Renal cortex interstitium (tissue), 11 donors: ENCODE measurements at regions not wholly inside any gene's neighbourhood (a gene's known extent, or its start where the extent isn't known, plus 50 kb on each side); places are given as distances from the start of the nearest gene placed in this dataset.
"Not testable (repeated sequence)": the region's sequence is repeated elsewhere in the genome, so short reads cannot be mapped to it uniquely, and the experiment has no call there.

Experiments
- DNase-seq, 11 donors: peaks; one replicate each; pipeline ENCODE4 v3.0.0-alpha.2; 2013; ENCODE audit warnings: low read depth in 9 of 11, low spot score in 4 of 11; ENCODE audit errors: extremely low read depth in 1 of 11

DNA sequence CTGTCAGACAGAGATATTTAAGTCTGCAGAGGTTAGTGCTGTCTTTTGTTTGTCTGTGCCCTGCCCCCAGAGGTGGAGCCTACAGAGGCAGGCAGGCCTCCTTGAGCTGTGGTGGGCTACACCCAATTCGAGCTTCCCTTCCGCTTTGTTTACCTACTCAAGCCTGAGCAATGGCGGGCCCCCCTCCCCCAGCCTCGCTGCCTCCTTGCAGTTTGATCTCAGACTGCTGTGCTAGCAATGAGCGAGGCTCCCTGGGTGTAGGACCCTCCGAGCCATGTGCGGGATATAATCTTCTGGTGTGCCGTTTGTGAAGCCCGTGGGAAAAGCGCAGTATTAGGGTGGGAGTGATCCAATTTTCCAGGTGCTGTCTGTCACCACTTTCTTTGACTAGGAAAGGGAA is 366.3 kb upstream of the MAGEB18 start:
- DNase-seq = not testable (repeated sequence)

DNA sequence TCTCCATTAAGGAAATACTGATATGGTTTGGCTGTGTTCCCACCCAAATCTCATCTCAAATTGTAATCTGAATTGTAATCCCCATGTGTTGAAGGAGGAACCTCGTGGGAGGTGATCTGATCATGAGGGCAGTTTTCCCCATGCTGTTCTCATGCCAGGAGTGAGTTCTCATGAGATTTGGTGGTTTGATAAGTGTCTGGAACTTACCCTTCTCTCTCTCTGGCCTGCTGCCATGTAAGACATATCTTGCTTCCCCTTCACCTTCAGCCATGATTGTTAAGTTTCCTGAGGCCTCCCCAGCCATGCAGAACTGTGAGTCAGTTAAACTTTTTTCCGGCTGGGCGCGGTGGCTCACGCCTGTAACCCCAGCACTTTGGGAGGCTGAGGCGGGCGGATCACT is 340.3 kb upstream of the MAGEB18 start:
- DNase-seq = not testable (repeated sequence)

DNA sequence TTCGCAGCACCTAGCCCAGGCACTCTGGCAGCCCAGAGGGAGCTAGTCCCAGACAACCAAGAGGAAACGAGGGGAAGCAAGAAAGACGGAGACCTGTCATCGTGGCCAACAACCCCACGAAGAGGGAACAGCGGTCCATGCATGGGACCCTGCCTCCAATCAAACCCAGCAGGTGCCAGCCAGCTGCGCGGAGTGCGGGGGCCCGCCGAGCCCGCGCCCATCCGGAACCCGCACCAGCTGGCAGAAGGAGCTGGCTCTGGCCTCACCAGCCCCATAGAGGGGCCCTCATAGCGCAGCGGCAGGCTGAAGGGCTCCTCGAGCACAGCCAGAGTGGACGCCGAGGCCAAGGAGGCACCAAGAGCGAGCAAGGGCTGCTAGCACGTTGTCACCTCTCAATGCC is 332.4 kb upstream of the MAGEB18 start:
- DNase-seq = no peak

DNA sequence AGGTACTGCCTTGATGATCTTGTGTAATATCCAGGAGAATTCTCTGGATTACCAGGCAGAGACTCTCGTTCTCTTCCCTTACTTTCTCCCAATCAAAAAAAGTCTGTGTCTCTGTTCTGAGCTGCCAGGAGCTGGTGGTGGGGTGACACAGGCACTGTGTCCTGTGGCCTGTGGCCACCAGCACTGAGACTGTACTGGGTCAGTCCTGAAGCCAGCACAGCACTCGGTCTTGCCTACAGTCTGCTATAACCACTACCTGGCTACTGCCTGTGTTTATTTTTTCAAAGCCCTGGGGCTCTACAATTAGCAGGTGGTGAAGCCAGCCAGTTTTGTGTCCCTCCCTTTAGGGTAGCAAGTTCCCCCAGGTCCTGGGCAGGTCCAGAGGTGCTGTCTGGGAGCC is 331.1 kb upstream of the MAGEB18 start:
- DNase-seq = no peak

DNA sequence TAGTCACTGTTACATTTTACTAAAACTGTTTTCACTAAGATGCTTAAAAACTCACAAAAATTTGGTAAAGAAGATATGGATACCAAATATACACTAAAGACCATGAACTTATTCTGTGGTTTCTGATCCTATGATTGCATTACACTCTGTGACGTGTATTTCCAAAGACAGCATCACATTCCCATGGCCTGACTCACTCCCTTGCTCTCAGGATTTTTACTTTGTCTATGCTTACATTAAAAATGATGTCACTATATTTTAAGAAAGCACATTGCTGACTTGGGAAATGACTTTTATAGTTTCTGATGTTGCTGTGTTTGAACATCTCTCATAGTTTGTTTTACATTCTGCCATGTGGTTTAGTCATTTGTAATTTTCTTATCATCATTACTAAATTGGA is 327.9 kb upstream of the MAGEB18 start:
- DNase-seq = no peak

DNA sequence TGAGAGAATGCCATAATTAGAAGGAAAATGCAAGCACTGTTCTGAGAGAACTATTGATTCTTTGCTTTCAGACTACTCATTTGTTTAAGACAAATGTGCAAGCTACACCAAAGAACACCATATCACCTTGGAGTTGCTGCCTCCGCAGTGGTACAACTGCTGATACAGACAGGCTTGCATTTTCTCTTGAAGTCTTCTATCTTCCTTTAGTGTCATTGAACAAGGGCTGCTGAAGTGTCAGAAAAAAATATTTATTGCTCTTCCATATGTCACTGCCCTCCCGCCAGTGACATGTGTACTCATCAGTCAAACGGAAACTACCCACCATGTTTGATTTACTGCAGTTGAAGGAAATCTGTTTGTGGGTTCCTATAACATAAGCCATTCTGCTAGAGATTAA is 318.3 kb upstream of the MAGEB18 start:
- DNase-seq = no peak

DNA sequence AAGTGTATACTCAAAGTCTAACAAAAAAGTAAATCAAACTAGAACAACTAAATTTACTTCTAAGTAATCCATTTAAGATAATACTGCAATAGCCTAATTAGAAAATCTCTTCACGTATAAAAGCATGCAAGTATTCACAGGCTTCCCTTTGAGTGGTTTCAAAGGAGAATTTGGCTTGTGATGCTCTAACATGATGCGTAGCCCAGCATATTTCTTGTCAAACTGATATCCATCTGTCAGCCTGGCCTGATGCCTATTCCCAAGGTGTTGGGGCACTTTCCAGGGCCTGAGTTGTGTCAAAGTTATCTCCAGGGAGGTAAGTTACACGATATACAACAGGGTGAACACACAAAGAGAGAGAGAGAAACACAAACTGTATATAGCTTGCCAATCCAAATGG is 287.0 kb upstream of the MAGEB18 start:
- no peak for DNase-seq

DNA sequence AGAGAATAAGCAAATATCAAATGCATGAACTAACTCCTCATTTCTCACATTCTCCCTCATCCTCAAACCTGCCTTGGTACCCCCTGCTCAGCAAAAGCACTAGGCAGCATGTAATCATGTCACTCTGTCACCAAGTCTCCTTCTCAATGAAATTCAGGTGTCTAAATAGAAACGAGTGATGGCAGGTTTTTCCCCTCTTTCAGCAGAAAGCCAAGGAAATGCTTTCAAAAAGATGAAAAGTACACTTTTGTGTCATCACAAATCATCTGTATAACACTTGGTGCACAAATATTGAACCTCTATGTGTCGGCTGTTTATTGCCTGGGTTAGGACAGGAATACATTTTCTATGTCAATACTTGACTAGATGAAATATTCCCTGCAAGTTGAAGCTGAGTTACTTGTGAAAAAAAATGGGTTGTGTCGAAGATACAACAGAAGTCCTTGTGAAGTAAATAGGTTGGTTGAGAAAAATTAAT is 285.1 kb upstream of the MAGEB18 start:
- DNase-seq = no peak

DNA sequence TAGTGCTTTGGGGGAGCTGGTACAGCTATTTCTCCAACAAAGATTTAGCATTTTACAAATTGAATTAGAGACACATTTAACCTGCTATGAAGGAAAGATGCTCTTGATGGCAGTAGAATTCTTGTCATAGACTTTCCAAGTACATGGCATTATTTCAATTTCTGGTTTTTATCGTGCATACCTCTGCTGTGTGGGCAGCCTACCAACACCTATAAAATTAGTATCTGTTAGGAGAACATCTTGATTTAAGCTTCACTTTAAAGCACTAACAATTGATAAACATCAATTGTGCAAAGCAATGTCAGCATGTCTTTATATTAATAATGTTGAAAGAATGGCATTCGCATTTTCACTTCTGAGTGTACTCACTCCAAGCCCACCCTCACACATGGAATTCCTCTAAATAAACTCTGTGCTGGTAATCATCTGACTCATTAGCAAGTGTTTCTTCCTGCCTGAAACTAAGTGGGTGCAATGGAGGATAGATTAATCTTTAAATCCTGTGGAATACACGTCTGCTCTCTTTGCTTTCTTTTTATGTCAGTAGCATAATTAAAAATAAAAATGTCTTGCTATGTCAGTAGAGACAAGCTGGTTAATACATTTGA is 279.8 kb upstream of the MAGEB18 start:
- DNase-seq = no peak

DNA sequence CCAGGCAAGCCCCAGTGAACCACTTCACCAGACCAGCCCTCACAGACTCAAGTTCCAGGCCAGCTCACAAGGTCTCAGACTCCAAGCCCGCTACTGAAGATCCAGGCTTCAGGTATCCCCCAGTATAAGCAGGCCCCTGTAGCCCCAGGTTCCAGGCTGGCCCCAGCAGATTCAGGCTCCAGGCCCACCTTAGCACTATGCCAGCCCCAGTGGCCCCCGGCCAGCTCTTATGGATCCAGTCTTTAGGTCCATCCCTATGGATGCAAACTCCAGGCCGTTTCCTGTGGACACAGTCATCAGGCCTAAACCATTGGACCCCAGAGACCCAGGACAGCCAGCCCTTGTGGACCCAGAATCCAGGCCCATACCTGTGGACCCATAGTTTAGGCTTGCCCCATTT is 277.8 kb upstream of the MAGEB18 start:
- DNase-seq = no peak

DNA sequence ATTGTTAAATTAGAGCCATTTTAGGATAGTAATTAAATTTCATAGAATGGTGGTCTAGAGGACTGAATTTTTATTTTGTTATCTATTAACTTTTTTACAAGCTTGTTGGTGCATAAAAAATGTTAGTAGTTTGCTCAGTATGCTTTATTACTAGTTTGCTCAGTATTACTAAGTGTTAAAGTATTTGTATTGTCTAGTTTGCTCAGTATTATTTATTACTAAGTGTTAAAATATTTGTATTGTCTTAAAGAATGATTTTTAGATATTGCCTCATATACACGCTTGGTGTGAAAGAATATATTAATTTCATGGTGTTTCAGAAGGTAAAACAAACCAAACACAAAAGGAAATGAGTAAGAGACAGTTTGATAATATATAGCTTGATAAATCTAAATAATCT is 268.4 kb upstream of the MAGEB18 start:
- no peak for DNase-seq

DNA sequence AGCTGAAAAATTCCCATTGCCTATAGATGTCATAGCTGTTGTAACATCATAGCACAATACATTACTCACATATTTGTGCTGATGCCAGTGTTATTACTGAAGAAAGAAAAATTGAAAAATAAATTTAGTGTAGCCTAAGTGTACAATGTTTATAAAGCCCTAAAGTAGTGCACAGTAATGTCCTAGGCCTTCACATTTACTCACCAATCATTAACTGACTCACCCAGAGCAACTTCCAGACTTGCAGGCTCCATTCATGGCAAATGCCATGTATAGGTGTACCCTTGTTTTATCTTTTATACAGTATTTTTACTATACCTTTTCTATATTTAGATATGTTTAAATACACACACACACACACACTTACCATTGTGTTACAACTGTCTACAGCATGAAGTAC is 265.4 kb upstream of the MAGEB18 start:
- DNase-seq = no peak

DNA sequence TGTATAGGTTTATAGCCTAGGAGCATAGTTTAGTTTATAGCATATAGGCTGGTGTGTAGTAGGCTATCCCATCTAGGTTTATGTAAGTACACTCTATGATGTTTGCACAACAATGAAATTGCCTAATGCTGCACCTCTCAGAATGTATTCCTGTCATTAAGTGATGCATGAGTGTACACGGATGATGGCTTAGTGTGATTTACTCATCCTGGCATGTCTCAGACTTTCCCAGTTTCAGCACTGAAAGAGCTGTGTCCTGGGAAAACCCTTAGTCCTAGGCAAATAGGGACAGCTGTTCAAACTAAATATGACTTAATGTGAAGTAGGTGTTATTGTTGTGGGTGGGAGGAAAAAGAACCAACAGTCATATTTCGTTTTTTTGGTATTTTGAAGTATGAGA is 264.9 kb upstream of the MAGEB18 start:
- no peak for DNase-seq

DNA sequence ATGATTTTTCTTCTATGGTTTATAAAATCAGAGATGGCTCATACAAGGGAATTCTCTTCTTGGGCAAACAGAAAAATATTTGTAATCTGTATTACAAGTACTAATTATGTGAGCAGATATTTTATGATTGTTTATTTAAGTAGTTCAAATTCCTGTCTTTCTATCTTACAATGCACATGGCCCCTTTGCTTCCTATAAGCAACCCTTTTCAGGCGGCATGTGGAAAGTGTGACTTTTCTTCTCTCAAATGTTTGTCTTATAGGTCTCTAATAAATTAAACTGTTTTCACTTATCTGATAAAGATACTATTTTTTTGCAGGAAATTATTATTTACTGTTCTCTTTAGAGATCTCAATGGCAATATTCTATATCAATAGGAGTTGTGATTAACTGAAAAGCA is 259.3 kb upstream of the MAGEB18 start:
- DNase-seq = no peak

DNA sequence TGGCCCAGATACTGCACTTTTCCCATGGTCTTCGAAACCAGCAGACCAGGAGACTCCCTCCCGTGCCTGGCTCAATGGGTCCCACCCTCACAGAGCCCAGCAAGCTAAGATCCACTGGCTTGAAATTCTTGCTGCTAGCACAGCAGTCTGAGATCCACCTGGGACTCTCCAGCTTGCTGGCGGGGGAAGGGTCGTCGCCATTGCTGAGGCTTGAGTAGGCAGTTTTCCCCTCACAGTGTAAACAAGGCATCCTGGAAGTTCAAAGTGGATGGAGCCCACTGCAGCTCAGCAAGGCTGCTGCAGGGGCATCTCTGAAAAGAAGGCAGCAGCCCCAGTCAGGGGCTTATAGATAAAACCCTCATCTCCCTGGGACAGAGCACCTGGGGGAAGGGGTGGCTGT is 255.6 kb upstream of the MAGEB18 start:
- not testable (repeated sequence) for DNase-seq

DNA sequence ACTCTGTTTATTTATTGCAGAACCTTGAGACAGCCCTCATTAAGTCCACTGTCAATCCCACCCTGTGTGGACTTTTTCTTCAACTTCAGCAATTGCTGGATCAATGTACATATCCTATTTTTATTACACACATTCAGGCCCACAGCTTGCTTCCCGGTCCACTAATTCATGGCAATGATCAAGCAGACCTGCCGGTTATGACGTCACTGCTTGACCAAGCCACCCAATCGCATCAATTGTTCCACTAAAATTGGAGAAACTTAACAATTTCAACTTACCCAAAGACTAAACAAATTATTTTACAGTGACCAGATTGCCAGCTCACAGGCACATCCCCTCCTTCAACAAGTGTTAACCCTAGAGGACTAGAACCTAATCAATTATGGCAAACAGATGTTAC is 240.4 kb upstream of the MAGEB18 start:
- DNase-seq = no peak

DNA sequence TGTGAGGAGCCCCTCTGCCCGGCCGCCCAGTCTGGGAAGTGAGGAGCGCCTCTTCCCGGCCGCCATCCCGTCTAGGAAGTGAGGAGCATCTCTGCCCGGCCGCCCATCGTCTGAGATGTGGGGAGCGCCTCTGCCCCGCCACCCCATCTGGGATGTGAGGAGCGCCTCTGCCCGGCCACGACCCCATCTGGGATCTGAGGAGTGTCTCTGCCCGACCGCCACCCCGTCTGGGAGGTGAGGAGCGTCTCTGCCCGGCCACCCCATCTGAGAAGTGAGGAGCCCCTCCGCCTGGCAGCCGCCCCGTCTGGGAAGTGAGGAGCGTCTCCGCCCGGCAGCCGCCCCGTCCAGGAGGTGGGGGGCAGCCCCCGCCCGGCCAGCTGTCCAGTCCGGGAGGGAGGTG is 232.4 kb upstream of the MAGEB18 start:
- not testable (repeated sequence) for DNase-seq

DNA sequence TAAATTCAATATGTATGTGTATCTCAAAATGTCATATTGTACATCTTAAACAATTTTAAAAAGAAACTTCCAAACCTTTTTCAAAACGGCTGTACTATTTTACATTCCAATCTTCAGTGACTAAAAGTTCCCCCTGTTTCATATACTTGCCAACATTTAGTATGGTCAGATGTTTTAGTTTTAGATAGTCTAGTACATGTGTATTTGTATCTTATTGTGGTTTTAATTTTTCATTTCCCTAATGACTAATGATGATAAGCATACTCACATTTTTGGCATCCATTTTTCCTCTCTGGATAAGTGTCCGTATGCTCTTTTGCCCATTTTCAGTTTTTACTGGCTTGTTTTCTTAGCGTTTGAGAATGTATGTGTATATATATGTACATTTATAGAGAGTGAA is 212.2 kb upstream of the MAGEB18 start:
- no peak for DNase-seq

DNA sequence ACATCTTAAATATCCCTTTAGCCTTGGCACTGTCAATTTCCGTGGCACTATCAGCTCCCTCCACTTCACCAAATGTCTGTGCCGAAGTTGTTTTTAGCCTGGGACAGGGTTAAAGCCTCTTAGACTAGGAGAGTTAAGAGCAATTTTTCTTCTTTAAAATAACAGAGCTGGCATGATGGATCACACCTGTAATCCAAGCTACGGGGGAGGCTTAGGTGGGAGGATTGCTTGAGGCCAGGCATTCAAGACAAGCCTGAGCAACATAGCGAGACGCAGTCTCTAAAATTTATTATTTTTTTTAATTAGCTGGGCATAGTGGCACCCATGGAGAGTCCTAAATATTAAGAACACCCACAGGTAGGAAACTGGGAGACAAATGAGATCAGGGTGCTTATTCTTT is 209.8 kb upstream of the MAGEB18 start:
- DNase-seq = peak in 7 of 11 donors; percentile 0 to 11 (median 8)

DNA sequence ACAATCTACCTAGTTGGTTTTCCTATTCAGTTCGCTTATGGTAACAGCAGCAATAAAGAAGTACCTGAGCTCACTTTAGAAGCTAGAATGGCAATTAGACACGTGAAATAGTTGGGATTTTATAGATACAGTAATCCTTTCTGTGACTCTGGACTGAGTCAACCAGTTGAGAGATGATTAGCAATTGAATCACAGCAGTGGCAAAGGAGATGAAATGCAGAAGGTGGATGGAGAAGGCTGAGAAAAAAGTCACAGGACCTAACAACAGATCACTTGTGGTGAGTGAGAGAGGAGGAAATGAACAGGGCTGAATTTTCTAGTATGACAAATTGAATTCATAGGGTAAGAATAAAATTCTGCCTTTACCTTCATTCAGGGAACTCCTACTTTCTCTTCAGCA is 197.1 kb upstream of the MAGEB18 start:
- DNase-seq = no peak

DNA sequence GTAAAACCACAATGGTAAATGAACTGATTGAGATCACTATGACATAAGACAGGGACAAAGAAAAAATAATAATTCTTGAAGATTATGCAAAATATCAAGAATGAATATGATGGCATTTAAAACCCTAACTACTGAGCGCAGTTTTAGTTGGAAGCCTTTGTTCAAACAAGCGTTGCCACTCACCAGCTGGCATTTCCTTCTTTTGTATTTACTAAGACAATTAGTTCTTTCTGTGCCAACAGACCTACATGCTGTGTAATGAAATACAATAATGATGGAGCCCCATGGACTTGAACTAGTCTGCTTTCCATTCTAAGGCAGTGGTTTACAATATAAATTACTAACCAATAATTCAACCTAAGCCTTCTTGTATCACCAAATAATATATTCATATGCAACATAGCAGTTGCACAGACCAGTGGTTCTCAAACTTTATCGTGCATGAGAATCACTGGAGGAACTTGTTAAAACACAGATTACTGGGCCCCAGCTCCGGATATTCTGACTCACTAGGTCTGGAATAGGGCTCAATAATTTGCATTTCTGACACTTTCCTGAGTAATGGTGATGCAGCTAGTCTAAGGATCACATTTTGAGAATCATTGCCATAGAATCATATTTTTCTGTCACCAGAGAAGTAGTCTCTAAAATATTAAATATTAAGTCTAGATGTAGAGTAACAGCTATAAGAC is 196.4 kb upstream of the MAGEB18 start:
- DNase-seq = no peak
